M059J (cell line): ENCODE measurements at regions not wholly inside any gene's neighbourhood (a gene's known extent, or its start where the extent isn't known, plus 50 kb on each side); places are given as distances from the start of the nearest gene placed in this dataset.
"Not testable (repeated sequence)": the region's sequence is repeated elsewhere in the genome, so short reads cannot be mapped to it uniquely, and the experiment has no call there.

Source experiments
- DNase-seq: peaks from one replicate; pipeline ENCODE4 v3.0.0-alpha.2; 2012; ENCODE audit warnings: low read depth

DNA sequence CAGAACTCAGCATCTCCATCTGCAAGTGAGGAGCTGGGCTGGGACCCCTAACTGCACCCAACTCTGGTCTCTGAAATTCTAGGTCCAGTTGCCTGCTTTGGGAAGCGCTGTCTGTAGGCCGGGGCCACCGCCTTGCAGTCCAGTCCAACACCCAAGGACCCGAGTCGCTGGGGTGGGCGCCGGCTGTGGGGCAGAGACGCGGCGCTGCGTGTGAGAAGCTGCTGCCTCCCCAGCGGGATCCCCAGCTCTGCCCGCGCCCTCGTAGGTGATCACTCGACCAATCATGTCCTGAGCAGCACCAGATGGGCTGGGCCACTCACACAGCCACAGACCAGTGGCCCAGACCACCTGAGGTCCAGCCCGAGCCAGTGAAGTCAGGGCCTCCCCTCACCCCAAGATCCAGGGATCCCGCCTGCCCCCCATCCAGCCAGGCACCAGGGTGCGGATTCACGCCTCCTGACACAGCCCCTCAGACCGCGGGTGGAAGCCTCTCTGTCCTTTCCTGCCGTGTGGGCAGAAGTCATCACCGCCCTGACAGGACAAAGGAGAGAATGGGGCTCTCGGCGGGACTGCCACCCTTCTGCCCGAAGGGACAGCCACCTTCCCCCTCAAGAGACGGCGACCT lies 67.4 kb upstream of the ADGRA1 start:
- no peak for DNase-seq

DNA sequence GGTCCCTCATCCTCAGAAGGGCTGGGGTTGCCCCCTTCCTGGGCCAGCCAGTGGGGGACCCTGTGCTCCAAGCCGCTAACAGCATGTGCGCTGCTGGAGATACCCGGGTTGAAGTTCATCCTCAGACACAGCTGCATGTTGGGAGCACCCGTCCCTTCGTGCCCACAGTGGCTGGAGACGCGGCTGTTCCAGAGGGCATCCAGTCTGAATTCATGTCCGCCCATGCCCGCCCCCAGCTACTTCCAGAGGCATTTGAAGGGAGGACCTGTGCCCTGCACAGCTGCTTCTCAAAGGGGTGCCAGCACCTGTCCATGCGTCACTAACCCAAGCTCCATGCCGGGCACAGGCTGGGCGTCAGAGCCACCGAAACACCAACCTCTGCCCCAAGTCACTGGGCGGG lies 68.1 kb upstream of the ADGRA1 start:
- DNase-seq = no peak

DNA sequence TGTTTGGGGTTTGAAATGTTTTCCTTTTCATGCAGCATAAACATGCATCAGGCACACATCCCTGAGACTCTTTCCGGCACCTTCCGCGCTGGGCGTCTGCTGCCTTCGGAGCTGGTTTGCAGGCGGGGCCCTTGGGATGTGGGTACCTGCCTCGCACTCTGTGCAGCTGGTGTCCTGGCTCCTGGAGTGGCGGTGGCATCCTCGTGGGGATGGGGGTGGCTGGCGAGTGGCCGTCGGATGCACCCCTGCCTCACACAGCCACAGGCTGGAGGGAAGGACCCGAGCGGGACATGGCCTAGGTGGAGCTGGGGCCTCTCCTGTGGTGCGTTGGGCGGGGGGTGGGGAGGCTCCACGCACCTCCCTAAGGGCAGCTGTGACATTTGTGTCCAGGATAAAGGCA lies 68.5 kb upstream of the ADGRA1 start:
- no peak for DNase-seq

DNA sequence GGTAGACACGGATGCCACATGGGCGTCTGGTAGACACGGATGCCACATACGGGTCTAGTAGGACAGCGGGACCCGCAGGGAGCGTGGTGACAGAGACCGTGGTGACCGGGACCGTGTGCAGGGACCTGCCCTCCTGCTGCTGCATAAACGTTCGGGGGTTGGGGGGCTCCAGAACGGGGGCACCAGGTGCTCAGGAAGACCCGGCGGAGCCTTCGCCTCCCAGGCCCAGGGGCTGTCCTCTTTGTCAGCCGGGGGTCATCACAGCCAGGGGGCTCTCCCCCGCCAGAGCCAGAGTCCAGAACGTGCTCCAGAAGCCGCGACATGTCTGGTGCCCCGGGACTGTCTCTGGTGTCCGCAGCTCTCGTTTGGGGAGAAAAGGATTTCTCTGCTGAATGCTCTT lies 69.2 kb upstream of the ADGRA1 start:
- no peak for DNase-seq

DNA sequence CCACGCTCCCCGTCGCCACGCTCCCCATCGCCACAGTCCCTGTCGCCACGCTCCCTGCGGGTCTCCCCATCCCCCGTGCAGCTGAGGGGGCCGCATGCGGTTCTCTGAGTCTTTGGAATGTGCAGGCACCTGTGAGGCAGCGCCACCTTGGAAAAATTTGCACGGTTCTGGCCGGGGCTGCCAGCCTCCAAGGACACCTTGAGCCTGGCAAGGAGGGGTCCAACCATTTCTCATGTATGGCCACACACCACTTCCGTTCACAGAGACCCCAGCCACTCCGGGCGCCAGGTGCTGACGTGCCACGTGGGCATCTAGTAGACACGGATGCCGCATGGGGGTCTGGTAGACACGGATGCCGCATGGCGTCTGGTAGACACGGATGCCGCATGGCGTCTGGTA lies 70.5 kb upstream of the ADGRA1 start:
- DNase-seq = no peak

DNA sequence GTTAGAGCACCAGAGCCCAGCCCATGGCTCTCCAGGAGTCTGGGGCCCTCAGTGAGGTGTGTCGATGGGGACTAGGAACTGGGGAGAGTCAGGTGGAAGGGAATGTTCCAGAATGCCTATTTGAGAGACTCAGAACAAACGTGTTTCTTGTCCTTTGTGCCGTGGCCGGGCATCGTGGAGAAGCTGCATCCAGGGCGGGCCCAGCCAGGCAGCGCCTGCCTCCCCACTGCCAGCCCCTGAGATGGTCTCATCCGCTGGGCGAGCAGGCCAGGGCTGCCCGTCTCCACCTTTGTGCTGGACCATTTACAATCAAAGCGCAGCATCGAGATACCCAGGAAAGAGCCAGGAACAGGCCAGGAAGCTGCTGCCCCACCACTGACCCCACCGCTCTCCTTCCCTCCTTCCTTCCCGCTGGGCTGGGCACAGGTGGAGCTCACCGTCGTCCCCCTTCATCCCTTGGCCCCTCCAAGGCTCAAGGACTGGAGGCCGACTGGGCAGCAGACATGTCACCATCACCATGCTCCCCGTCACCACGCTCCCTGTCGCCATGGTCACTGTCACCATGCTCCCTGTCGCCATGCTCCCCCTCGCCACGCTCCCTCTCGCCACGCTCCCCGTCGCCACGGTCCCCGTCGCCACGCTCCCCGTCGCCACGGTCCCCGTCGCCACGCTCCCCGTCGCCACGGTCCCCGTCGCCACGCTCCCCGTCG lies 71.1 kb upstream of the ADGRA1 start:
- DNase-seq = no peak

DNA sequence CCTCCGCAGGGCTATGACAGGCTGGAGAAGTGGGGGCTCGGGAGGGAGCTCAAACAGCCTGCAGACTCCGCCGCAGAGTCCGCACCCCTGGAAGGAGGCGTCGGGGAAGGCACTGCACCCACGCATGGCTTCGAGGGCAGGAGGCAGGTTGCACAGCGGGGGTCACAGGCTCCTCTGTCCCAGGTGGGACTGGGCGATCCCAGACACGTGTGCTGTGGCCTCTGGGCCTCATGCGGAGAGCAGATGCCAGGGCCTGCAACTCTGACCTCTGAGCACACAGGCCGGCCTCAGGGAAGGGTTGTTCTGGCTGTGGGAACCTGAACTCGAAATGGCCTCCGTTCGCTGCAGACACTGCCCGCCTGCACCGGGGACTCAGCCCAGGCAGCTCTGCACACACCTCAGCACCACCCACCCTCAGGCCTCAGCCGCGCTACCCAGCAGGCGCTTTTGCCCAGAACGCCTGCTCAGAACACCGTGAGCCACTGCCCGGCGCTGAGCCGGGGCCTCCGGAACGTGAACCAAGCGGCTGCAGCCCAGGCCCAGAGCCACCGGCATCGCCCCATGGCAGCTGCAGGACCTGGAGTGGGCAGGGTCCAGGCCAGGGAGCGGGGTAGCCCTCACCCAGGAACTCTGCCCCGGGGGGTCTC lies 71.8 kb upstream of the ADGRA1 start:
- DNase-seq = no peak

DNA sequence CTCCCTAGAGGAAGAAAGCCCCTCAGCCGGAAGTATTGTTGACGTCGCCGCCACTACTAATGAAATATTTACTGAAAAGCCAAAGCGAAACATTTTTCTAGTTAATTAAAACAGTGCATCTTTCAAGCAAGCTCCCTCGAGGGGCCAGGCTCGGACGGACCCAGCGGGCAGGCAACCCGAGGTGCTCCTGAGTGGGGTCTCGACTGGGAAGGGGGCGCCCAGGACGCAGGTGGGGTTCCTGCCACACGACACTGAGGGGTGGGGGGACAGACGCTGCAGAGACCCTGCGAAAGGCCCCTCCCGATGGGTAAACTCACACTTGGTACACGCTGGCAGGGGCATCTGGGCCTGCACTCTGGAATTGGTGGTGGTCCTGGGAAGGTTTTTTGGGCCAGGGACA lies 72.4 kb upstream of the ADGRA1 start:
- DNase-seq = no peak

DNA sequence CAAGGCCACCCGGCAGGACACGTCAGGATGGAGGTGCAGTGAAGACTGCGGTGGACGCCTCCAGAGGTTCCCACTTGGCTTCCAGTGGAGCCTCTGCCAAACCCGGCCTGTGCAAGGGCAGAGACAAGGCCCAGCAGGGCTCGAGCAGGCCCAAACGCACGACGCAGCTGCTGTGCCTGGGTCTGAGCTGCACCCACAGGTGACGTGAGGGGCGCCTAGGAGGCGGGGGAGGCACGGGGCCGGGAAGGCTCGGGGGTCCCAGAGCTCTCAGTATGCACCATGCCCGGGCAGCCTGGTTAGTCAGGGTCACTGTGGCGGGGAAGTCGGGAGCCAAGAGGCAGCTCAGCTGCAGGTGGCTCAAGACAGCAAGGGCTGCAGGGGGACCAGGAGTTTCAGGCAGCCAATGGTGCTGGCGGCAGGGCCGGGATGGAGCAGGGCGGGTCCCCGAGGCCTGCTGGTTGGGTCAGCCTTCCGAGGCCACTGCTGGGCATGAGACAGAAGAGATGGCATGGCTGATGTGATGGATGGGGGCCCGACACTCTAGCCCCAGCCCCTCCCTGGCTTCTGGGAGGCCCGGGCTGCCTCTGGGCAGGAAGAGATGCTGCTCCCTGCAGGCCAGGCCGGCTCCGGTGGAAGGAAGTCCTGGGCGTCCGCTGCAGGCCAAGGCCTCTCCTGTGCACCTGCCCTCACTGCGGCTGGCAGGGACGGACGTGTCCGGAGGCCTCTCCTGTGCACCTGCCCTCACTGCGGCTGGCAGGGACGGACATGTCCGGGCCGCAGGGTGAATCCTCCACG lies 72.2 kb upstream of the CFAP46 start:
- no peak for DNase-seq

DNA sequence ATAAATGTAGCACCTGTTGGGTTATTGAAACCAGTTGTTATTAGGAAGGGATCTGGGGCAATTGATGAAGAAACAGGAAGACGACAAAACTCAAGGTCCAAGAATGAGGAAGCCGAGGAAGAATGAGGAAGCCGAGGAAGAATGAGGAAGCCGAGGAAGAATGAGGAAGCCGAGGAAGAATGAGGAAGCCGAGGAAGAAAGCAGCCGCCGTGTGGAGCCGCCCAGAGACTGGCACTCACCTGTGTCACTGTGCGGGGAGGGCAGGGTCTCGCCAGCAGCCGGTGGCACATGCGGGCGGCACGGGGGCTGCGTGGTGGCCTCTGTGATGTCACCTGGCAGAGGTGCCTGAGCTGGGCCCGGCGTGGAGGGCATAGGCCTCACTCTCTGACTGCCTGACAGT lies 71.1 kb upstream of the CFAP46 start:
- no peak for DNase-seq

DNA sequence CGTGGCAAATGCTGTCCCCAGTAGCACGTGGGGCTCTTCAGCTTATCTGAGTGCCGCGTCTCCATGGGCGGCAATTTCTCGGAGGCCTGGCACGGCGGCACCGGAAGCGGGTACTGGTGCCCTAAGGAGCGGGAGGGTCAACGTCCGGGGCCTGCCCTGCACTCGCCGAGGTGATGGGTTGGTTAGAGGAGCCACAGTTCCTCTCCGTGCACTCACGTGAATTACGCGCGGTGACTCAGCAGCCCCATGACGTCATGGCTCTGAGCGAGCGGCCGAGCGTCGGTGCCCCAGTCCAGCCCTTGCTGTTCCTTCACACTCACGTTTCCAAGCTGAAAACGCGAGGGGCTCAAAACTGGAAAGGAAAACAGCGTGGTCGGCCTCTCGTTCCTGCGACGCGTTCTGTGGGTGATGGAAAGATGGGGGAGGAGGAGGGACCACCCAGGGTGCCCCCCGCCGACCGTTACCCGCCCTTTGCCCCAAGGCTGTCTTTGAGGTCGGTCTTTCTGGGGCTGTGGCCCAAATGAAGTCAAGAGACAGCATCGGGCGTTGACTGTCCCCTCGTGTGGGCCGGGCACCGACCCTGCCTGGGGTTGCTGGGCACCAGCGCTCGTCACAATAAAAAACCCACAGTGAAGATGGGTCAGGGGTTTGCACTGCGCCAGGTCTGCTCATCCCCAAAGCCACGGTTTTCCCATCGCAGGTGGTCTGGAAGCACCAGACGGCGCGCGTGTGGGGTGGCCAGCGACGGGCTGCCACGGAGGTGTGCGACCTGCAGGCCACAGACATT lies 70.4 kb upstream of the CFAP46 start:
- DNase-seq = no peak

DNA sequence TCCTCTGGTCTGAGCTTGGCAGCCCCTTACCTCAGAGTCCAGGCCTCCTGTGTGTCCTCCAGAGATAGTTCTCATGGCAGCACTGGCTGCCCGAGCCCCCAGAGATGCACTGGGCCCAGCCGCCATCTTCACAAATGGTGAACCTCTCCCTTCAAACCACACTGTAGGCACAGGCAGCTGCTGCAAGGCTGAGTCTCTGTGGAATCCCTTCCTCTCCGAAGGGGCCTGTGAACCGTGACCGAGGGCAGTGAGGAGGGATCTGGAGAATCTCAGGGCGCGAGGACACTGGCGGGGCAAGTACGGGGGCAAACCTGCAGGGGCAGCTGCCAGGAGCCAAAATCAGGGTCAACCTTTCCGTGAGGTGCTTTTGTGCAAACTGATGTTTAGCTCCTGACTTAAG lies 69.5 kb upstream of the CFAP46 start:
- no peak for DNase-seq

DNA sequence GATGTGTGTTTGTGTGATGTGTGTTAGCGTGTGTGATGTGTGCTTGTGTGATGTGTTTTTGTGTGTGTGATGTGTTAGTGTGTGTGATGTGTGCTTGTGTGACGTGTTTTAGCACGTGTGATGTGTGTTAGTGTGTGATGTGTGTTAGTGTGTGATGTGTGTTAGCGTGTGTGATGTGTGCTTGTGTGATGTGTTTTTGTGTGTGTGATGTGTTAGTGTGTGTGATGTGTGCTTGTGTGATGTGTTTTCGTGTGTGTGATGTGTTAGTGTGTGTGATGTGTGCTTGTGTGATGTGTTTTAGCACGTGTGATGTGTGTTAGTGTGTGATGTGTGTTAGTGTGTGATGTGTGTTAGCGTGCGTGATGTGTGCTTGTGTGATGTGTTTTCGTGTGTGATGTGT lies 69.0 kb upstream of the CFAP46 start:
- not testable (repeated sequence) for DNase-seq

DNA sequence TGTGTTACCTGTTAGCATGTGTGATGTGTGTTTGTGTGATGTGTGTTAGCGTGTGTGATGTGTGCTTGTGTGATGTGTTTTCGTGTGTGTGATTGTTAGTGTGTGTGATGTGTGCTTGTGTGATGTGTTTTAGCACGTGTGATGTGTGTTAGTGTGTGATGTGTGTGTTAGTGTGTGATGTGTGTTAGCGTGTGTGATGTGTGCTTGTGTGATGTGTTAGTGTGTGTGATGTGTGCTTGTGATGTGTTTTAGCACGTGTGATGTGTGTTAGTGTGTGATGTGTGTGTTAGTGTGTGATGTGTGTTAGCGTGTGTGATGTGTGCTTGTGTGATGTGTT lies 68.4 kb upstream of the CFAP46 start:
- not testable (repeated sequence) for DNase-seq

DNA sequence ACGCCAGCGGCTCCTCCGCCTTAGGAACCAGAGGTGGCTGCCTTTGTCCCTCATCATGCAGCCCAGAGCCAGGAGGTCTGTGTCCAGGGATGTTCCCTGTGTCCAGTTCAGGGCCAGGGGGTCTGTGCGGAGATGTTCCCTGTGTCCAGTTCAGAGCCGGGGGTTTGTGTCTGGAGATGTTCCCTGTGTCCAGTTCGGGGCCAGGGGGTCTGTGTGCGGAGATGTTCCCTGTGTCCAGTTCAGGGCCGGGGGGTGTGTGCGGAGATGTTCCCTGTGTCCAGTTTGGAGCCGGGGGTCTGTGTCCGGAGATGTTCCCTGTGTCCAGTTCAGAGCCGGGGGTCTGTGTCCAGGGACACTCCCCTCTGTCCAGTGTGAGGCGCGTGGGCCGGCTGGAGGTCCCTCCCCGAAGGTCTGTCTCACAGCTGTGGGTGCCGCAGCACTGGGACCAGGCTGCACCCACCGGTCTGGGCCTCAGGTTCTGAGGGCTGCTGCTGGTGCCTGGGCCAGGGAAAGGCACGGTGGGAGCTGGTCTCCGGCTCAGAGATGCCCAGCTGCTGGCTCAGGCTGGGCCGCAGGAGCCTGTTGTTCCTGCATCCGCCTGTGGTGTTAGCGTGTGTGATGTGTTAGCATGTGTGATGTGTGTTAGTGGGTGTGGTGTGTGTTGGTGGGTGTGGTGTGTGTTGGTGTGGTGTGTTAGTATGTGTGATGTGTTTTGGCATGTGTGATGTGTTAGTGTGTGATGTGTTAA lies 67.9 kb upstream of the CFAP46 start:
- DNase-seq = no peak

DNA sequence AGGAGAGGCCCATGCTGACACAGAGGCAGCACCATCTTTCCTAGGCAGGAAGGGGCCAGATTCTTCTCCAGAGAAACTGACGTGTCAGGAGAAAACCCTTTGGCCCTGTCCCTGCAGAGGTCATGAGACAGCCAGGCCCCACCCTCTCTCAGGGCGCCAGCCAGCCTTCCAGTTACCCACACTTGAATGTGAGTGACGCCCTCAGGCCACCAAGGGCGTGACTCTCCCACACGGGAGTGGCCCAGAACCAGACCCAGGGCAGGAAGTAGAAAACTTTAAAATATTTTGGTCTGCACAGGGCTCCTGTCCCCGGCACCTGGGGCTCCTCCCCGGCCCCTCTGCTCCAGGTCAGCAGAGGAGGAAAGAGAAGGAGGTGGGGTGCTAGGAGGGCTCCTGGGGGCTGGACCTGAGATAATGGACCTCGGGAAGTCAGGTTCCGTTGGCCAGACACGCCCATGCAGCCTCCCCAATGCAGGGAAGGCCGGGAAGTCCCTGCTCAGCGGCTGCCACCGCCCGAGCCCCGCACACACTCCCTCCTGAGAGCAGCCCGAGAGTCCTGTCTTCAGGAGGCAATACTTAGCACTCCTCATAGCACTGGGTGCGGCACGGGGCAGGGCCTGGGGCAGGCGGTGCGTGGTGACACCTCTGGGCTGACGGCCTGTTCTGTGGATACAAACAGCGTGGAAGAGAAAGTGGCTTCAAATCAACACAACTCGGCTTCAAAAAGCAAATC lies 67.0 kb upstream of the CFAP46 start:
- DNase-seq = peak; percentile 13

DNA sequence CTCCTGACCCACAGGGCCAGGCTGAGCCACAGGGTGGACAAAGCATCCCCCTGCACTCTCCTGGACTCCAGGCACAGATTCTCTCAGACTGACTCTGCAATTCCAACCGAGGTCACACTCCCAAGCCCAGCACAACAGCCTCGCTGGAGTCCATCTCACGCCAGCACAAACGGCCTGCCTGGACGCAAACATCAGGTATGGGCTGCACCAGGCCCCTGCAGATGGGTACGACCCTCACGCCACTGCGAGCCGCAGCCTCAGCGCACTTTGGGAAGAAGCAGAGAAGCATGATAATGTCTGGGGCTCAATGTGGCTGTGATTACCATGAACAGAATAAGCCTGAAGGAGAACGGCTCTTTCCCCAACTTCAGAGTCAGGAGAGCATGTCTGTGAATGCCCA lies 66.4 kb upstream of the CFAP46 start:
- DNase-seq = no peak

DNA sequence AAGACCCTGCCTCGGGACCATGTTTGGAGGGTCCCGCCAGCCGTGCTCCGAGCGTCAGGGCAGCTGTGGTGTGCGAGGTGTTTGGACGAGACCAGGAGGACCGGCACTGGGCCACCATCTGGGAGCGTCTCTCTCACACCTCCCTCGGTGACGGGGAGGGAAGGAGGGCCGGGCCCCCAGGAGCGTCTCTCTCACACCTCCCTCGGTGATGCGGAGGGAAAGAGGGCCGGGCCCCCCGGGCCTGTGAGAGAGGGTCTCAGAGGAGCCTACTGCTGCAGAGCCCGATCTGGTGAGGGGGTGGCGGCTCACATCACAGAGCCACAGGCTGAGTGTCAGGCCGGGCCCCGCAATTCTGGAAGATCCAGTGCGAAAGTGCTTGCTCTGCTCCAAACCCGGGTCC lies 65.8 kb upstream of the CFAP46 start:
- no peak for DNase-seq

DNA sequence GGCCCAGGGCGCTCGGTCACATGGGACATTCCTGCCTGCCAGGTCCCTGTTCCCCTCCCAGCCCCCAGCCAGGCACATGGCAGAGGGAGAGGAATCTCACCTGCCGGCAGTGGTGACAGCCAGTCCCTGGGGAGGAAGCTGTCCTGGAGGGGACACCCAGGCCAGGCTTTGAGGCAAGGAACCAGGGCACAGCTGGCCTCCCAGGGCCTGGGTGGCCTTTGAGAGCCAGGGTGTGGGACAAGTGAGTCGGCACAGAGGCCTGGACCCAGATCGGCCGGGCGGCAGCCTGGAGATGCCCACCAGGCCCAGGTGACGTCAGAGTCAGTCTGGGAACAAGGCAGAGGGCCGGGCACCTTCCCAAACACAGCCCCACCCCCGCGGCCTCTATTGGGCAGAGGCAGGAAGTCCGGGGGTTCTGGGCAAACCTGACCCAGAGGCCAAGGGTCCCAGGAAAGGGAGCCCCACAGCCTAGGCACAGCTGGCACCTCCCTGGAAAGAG lies 65.0 kb upstream of the CFAP46 start:
- DNase-seq = no peak

DNA sequence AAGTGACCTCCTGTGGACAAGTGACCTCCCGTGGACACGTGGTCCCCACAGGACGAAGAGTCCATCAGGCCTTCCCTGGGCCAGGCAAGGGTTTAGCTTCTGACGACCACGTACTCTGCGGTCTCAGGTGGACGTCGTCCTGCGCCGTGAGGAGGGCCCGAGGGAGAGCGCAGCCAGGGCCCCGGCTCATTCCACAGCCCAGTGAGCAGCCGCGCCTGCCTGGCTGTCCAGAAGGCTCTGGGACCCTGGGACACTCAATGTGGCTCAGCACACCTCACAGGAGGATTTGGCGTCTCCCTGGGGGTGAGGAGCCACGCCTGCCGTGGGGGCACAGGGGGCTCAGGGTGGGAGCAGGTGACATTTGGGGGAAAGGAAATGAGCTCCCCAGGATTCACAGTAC lies 64.4 kb upstream of the CFAP46 start:
- DNase-seq = no peak
